NOMO-1 treated with dmso at 0.1 percent for 144 hours (cell line): ENCODE measurements at regions not wholly inside any gene's neighbourhood (a gene's known extent, or its start where the extent isn't known, plus 50 kb on each side); places are given as distances from the start of the nearest gene placed in this dataset.

Experiments
- DNase-seq: peaks from one replicate; lab custom pipeline; 2025; ENCODE audit not compliant: unreplicated experiment; lab: John Stamatoyannopoulos, UW

DNA sequence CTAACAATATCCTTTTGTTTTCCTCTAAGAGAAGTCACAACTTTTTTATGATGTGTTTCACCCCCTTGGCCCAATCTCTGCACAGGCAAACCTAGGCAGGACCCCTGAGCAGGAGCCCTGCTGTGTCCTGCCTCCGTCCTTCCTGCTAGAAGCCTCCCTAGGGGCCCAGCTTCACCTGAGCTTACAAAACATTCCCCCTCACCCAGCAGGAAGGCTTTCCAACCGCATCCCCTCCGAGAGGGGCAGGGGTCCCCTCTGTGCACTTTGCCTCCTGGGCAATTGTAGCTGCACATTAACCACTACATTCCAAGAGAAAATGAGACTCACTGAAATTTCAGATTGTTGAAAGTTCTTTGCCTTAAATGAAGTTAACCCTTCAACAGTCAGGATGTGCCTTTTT, 176.2 kb downstream of the IRX2 start:
- no peak for DNase-seq

DNA sequence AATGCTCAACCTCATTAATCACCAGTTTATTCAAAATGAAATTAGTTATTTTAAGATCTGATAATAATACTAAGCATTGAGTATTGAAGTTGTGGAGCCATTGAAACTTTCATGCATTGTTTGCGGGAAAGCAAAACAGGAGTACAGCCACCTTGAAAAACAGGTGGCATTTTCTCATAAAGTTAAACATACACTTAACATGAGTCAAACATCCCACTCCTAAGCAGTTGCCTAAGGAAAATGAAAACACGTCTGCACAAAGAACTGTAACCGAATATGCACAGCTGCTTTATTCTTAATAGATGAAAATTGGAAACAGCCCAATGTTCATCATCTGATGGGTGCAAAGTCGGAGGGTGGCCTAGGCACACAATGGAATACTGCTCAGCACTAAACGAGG, 177.3 kb downstream of the IRX2 start:
- DNase-seq: no peak

DNA sequence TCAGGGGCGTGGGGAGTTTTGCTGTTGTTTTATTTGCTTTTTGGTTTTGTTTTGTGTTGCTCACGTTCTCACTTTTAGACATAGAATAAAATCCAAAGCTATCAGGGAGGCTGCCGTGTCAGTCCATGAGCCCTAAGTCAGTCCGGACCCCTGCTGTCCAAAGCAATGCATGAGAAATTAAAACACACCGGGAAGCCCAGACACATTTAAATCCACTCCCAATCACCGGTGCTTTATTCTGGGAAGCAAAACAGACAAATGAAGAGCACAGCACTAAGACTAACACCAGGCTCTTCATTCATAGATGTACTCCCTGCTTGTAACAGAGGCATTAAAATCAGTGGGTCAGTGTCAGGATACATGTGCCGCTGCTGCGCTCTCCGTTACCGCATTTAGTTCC, 180.9 kb downstream of the IRX2 start:
- DNase-seq: no peak

- DNase-seq: no peak
Measured at GRCh38 chr5:2569774-2570542, 181.5 kb downstream of the IRX2 start.

- no peak for DNase-seq
Measured at GRCh38 chr5:2569176-2569575, 182.3 kb downstream of the IRX2 start.

- DNase-seq: no peak
Measured at GRCh38 chr5:2566284-2566683, 185.2 kb downstream of the IRX2 start.

DNA sequence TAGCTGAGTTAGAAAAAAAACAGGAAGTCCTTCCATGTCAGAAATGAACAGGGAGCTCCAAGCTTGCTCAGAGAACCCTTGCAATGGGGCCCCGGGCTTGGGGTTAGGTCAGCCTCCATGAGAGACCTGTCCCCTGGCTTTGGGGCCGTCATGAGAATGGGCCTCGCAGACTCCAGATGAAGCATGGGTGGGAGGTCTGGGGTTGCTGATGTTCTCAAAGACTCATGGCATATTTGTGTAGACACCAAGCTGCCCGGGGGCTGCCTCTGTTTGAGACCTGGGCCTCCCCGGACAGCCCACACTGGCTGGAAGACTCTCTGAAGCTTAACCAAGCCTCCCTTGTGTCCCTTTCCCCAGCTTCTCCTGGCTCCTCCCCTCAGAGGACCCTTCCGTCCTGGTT, 186.3 kb downstream of the IRX2 start:
- DNase-seq: no peak

DNA sequence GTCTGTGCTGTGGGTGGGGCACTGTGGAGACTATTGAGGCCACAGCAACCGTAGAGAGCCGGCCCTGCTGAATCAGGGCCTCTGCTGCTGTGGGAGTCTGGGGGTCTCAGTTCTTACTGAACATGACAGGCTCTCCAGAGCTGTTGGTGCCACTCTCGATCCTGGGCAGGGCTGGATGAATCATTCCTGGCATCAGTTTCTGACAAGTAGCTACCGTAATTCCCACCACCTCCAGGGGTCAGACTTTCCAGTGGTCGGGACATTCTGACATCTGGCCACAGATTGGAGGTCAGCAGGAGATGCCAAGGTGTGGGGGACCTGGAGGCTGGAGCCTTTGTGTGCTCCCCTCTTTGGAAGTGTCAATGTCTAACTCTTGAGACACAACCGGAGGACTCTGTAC, 188.4 kb downstream of the IRX2 start:
- DNase-seq: no peak

DNA sequence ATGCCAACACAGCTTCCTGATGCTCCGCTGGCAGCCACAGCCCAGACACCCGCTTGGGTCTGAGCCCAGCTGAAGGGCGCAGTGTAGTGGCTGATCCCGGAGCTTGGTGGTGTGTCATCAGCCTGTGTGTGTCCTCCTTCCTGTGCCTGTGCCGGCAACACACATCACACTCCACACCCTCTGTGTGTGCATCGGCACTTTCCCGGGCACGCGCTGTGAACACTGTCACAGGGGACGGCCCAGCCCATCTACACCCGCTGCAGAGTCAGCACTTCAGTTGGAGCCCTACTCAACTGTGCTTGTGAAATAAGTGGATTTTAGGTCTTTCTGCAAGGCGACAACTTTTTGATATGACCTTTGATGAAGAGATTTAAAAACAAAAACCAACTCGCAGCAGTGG, 189.4 kb downstream of the IRX2 start:
- no peak for DNase-seq

DNA sequence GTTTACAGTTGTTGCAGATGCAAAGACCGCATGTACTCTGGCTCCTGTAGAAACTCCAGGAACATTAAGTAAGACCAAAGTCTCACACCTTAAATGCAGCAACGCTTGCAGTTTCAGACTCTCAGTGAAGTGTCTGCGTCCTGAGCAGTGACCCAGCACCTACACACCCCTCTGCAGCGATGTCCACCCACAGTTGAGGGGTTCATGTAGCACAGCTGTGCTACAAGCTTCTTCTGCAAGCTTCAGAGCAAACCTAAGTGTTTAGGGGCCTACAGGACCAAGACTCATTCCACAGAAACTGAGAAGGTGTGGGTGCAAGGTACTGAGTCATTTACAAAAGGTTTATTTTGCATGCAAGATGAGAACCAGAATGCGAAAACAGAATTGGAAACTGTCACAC, 191.0 kb downstream of the IRX2 start:
- DNase-seq: no peak

- DNase-seq: no peak
Measured at GRCh38 chr5:2557435-2557834, 194.0 kb downstream of the IRX2 start.

DNA sequence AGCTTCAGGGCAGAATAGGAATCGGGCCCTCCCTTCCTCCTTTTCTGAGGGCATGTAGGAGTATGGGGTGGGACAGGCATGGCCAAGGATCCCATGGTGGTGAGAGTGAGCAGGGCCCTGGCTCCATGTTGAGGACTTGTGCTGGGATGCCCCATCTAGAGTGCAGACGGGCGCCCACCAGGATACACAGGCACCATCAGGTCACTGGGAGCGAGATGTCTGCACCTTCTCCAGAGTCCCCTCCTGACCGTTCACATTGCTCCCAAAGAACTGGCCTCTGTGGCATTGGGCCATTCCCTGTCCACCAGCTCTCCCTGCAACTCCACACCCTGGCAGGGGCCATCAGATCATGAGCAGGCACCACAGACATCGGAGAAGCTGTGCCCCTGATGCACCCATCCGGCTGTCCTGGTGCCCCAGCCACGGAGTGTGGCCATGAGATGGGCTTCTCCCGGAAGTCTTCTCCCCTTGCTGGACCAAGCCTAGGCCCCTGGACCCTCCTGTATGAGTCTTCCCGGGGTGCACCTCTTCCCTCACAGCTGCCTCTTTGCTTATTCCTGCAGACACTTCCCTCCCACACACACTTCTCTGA, 195.0 kb downstream of the IRX2 start:
- no peak for DNase-seq

GRCh38 chr5:2553611-2554010, 197.9 kb downstream of the IRX2 start:
- no peak for DNase-seq

GRCh38 chr5:2550509-2550908, 201.0 kb downstream of the IRX2 start:
- no peak for DNase-seq

DNA sequence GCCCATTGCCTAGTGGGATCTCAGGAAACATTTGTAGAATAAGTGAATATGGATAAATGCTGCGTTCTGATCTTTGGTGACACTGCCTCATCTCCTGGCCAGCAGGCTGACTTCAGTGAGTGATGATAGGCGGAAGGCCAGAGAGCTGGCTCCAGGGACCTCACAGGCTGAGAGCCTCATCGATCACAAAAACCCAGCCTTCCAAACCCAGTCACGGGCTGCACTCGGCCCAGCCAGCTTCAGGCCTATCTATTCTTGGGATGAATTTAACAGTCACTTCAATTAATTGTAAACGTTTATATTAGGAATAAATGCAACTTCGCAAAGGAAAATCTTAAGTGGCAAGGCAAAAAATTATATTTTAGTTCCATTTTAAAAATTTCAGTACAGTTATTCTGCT, 201.6 kb downstream of the IRX2 start:
- no peak for DNase-seq

- no peak for DNase-seq
Measured at GRCh38 chr5:2549354-2549753, 202.1 kb downstream of the IRX2 start.

- no peak for DNase-seq
Measured at GRCh38 chr5:2546938-2547337, 204.5 kb downstream of the IRX2 start.

DNA sequence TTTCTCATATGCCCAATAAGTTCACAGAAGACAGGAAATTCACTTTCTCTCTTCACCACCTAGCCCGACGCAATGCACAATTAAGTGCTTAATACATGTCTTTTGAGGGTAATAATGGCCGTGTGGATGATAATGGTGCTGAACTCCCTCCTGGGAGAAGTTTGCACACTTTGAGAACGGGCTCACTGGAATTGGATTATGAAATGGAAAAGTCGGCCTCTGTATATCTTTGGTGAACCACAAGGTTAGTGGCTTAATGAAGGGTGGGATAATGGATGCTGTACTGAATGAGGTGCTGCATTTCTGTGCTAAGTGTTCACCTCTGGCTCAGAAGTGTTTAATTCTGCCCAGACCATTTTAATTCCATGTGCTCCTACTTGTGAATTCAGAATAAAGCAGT, 207.5 kb downstream of the IRX2 start:
- DNase-seq: no peak

- no peak for DNase-seq
Measured at GRCh38 chr5:2542821-2543220, 208.7 kb downstream of the IRX2 start.

GRCh38 chr5:2542026-2542425, 209.5 kb downstream of the IRX2 start:
- DNase-seq: no peak

- no peak for DNase-seq
Measured at GRCh38 chr5:2538169-2538568, 213.3 kb downstream of the IRX2 start.

DNA sequence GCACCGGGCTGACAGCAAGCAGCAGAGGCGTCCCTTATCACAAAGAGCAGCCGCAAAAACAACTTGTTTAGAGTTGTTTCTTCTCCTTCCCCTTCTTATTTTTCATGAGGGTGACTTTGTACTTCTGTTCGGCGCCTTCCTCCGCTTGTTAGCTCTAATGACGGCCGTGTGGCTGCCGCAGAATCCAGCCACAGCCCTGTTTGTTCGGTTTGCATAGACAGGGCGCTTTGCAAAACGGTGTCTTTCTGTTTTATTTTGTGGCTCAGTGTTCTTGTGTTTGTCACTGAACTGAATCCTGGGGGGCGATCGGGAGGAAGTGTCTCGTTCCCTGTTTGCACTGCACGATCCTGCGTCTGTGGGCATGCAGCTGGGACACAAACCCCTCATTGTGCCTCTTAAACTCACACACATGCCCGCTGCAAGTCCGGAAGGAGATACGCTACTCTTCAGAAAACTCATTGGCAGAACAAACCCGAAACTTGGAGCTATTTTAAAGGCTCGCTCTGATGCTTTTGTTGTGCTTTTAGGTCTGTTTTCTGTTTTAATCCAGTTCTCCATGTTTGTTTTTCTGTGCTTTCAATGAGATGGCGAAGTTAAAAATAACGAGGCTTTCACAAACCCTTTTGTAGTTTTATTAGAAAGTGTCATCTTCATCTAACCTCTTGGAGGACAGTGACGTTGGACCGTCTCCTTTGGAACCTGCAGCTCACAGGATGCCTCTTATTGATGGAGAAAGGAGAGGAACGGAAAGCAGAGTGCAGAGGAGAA, 213.9 kb downstream of the IRX2 start:
- DNase-seq: no peak
